Subcutaneous abdominal adipose tissue (tissue), 5 donors: ENCODE measurements at regions not wholly inside any gene's neighbourhood (a gene's known extent, or its start where the extent isn't known, plus 50 kb on each side); places are given as distances from the start of the nearest gene placed in this dataset.
"Not testable (repeated sequence)": the region's sequence is repeated elsewhere in the genome, so short reads cannot be mapped to it uniquely, and the experiment has no call there.

Source experiments
- H3K27ac ChIP-seq: one replicate; pipeline ENCODE4 v1.7.0; 2013; ENCODE audit warnings: low read depth, mild to moderate bottlenecking, inconsistent platforms, low read length, moderate library complexity
- H3K27me3 ChIP-seq, 5 donors: one replicate each; pipeline ENCODE4 v1.7.0; 2013; ENCODE audit warnings: low read length in 5 of 5, inconsistent platforms in 1 of 5; ENCODE audit not compliant: control insufficient read depth in 5 of 5, insufficient read depth in 4 of 5
- H3K36me3 ChIP-seq, 5 donors: one replicate each; pipeline ENCODE4 v1.7.0; 2013; ENCODE audit warnings: low read length in 5 of 5; ENCODE audit not compliant: control insufficient read depth in 5 of 5, insufficient read depth in 5 of 5
- H3K4me1 ChIP-seq, 5 donors: one replicate each; pipeline ENCODE4 v1.7.0; 2013; ENCODE audit warnings: low read length in 5 of 5, mild to moderate bottlenecking in 3 of 5, moderate library complexity in 1 of 5; ENCODE audit not compliant: control insufficient read depth in 5 of 5, insufficient read depth in 5 of 5
- H3K4me3 ChIP-seq, 5 donors: one replicate each; pipeline ENCODE4 v1.7.0; 2013; ENCODE audit warnings: low read length in 5 of 5, low read depth in 1 of 5
- H3K9ac ChIP-seq, 5 donors: one replicate each; pipeline ENCODE4 v1.7.0; 2013; ENCODE audit warnings: low read length in 5 of 5, mild to moderate bottlenecking in 4 of 5, moderate library complexity in 3 of 5
- H3K9me3 ChIP-seq, 5 donors: one replicate each; pipeline ENCODE4 v1.7.0; 2013; ENCODE audit warnings: low read length in 5 of 5; ENCODE audit not compliant: control insufficient read depth in 5 of 5
- donor health status: healthy.
- donor health status: healthy.
- donor health status: healthy.
- donor health status: healthy.
- donor health status: healthy.

DNA sequence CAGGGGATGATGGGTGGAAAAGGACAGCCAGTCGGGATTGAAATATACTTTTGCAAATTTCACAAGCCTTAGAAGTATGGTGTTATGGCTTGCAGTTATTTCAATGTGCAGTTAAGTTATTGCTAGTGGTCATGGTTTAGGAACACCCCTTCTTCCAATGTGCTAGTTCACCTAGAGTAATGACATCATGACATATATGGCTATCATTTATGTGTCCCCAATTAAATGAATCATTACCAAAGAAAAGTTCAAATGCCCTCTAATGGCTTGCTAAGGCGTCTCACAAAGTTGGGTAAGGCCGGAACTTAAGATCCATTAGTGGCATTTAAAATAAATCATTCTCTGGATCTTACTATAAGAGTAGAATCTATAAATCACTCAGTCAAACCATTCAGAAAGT lies 271.6 kb downstream of the SPRY2 start:
- H3K27ac ChIP-seq = no peak overlapping the region
- H3K9ac ChIP-seq = no peak overlapping the region
- no peak overlapping the region for H3K4me3 ChIP-seq
- no peaks in the 10 kb centered on the region for H3K27me3 ChIP-seq
- no peaks in the 10 kb centered on the region for H3K36me3 ChIP-seq
- H3K4me1 ChIP-seq = no peaks in the 10 kb centered on the region
- H3K9me3 ChIP-seq = no peaks in the 10 kb centered on the region

DNA sequence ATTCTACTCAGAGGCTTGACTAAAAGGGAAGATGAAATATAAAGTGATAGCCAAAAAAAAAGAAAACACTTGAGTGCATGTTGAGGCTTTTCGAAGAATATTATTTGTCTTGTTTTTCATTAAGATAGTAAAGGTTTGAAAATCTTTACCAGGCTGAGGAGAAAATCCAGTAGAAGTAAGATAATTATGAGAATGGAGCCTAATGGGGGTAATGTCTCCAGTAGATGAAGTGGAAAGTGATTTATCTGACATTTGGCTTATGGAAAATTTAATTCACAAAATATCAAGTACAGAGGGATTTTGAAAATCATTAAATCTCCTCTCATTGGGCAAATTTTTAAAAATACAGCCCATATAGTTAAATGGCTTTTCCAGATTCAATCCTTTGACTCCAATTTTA lies 274.9 kb downstream of the SPRY2 start:
- Histone ChIP-seq H3K9ac (no peak overlapping the region), H3K4me1 (no peaks in the 10 kb centered on the region), H3K27ac (no peak overlapping the region), H3K27me3 (no peaks in the 10 kb centered on the region), H3K9me3 (no peaks in the 10 kb centered on the region), H3K4me3 (no peak overlapping the region), H3K36me3 (no peaks in the 10 kb centered on the region)

DNA sequence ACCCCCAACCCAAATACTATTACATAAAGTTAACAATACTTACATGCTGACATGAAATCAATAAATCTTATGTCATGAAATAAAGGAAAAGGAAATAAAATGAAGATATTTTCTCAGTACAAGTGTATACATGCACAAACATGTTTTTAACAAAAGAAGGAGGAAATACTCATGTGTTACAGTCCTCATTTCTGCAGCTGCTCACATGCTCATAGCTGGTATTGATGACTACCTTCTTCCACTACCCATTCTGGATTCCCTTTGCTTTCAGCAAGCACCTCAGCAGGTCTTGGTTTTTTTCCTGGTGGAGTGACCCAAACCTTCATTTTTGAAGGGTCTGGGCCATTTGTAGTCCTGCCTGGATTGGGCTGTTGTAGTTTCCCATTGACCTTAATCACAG lies 278.5 kb downstream of the SPRY2 start:
- H3K36me3 ChIP-seq, H3K4me3 ChIP-seq, H3K4me1 ChIP-seq, H3K27ac ChIP-seq, H3K9me3 ChIP-seq, H3K9ac ChIP-seq, H3K27me3 ChIP-seq: not testable (repeated sequence)

DNA sequence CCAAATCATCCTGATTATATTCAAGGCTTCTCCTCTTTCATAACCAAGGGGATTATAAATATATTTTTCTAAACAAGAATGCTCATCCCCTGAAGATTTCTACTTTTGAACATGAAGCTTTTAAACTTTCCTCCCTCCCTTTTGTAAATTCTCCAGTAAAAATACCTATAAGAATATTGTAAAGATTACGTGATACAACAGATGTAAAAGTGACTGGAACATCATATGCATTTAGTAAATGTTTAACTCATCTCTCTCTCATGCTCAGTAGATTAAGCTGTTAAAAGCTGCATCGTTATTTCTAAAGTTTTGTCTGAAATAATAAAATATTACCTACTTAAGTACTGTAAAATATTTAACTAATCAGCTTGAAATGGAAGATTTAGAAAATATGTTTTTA lies 281.1 kb downstream of the SPRY2 start:
- no peak overlapping the region for H3K9ac ChIP-seq
- H3K27ac ChIP-seq = no peak overlapping the region
- H3K36me3 ChIP-seq = no peaks in the 10 kb centered on the region
- no peaks in the 10 kb centered on the region for H3K4me1 ChIP-seq
- no peaks in the 10 kb centered on the region for H3K27me3 ChIP-seq
- no peaks in the 10 kb centered on the region for H3K9me3 ChIP-seq
- no peak overlapping the region for H3K4me3 ChIP-seq

DNA sequence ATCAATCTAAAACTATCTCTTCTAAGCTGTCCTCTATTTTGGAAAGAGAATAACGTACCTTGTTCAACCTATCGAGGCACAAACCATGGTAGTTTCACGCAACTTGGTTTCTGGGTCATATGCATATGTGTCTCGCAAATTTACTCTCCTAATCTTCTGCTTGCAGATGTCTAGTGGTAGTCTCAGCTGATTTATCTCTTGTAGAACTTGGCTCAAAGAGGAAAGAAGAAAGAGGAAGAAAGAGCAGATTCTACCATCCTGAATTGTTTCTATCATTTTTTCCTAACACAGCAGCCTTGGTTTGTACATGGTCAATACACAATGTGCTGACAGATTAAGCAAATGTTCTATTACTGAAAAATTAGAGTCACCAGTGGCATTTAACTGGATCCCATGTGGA lies 282.3 kb downstream of the SPRY2 start:
- Histone ChIP-seq H3K4me3 (no peak overlapping the region), H3K4me1 (no peaks in the 10 kb centered on the region), H3K36me3 (no peaks in the 10 kb centered on the region), H3K27ac (no peak overlapping the region), H3K9ac (no peak overlapping the region), H3K27me3 (no peaks in the 10 kb centered on the region), H3K9me3 (no peaks in the 10 kb centered on the region)

DNA sequence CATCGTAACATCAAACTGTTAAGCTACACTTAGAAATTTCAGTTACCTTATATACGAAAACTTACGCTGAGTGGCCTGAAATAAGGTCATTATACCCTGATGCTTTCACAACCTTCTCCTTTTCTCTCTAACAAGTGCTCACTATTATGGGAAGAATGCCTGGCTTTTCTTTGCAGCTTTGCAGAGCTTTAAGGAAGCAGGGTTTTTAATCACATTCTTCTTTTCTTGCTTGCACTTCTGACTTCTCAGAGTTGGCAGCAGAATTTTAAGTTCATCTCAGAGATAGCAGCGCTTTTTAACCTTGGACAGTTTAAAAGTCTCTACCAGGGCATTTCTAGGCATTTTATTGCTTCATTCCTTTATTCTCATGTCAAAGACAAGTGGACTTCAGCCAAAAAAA lies 285.1 kb downstream of the SPRY2 start:
- H3K27me3 ChIP-seq = no peaks in the 10 kb centered on the region
- H3K9me3 ChIP-seq = no peaks in the 10 kb centered on the region
- no peaks in the 10 kb centered on the region for H3K4me1 ChIP-seq
- no peak overlapping the region for H3K27ac ChIP-seq
- H3K36me3 ChIP-seq = no peaks in the 10 kb centered on the region
- no peak overlapping the region for H3K4me3 ChIP-seq
- H3K9ac ChIP-seq = no peak overlapping the region

DNA sequence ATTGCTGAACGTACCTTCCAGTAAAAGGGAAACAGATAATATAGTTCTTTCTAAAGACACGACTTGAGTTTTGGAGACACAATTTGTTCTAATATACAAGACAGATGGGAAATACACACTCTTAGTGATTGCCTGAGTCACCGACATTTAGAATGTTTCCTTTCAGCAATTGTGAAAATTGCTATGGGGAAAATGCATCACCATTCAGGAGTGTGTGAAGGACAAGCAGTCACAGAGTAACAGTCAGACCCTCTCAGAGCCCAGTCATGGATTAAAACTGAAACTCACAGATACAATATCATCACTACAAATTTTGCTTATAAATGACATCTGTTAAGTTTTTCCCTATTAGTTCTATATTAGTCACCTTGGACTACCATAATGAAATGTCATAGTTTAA lies 286.1 kb downstream of the SPRY2 start:
- Histone ChIP-seq H3K9ac (no peak overlapping the region), H3K4me3 (no peak overlapping the region), H3K27me3 (no peaks in the 10 kb centered on the region), H3K36me3 (no peaks in the 10 kb centered on the region), H3K27ac (no peak overlapping the region), H3K9me3 (no peaks in the 10 kb centered on the region), H3K4me1 (peaks cover 0 to 5% (median 0%) of the 10 kb centered on the region in 5 donors)

DNA sequence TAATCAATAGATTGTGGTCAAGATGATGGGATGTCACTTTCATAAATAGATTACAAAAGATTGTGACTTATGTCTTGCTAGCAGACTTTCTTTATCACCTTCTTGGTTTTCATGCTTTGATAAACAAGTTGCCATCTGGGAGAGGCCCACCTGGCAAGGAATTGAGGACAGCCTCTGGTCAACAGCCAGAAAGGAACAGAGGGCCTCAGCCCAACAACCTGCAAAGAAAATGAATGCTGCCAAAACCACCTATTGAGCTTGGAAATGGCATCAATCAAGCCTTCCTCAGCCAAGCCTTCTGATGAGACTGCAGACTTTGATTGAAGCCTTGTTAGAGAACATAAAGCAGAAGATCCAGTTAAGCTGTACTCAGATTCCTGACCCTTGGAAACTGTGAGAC lies 288.6 kb downstream of the SPRY2 start:
- Histone ChIP-seq H3K27me3 (no peaks in the 10 kb centered on the region), H3K27ac (no peak overlapping the region), H3K4me3 (no peak overlapping the region), H3K36me3 (no peaks in the 10 kb centered on the region), H3K9ac (no peak overlapping the region), H3K4me1 (peaks cover 4 to 22% (median 13%) of the 10 kb centered on the region in 5 donors), H3K9me3 (no peaks in the 10 kb centered on the region)

DNA sequence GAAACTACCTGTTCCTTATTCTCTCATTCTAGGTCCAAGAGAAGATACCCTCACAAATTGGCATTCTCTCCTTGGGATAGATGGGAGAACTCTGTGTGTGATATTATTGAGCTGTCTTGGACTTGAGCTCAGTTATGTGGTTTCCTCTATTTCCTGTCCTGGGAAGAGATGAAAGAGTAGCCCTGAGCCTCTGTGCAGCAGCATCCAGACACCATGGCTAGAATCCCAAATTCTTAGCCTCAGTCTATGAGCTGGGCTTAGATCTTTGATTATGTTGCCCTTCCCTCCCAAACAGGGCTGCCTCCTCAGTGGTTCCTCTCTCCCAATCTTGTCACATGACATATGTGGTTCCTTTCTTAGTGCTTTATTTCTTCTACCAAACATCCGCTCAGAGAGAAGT lies 290.7 kb downstream of the SPRY2 start:
- Histone ChIP-seq H3K27me3 (no peaks in the 10 kb centered on the region), H3K4me1 (peaks cover 4 to 22% (median 13%) of the 10 kb centered on the region in 5 donors), H3K9me3 (no peaks in the 10 kb centered on the region), H3K36me3 (no peaks in the 10 kb centered on the region), H3K27ac (no peak overlapping the region), H3K9ac (no peak overlapping the region), H3K4me3 (no peak overlapping the region)

DNA sequence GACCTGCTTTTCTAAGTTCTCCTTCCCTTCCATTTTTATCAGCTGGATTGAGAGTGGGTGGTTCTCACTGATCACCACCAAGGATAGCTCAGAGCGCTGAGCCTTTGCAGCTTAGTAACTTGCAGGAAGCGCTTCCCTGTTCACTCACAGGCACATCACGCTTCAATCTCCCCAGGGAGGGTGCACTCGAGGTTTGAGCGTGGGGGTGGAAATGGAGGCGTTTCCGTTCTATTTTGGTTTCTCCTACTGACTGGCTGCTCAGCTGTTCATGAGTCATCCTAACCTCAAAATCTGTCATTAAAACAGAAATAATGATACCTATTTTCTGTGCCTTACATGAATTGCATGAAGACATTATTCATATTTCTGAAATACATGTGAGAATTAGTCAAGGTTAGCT lies 292.1 kb downstream of the SPRY2 start:
- no peak overlapping the region for H3K4me3 ChIP-seq
- H3K27me3 ChIP-seq = no peaks in the 10 kb centered on the region
- H3K9me3 ChIP-seq = no peaks in the 10 kb centered on the region
- H3K27ac ChIP-seq = no peak overlapping the region
- H3K36me3 ChIP-seq = no peaks in the 10 kb centered on the region
- peaks cover 4 to 22% (median 13%) of the 10 kb centered on the region in 5 donors for H3K4me1 ChIP-seq
- H3K9ac ChIP-seq = no peak overlapping the region

DNA sequence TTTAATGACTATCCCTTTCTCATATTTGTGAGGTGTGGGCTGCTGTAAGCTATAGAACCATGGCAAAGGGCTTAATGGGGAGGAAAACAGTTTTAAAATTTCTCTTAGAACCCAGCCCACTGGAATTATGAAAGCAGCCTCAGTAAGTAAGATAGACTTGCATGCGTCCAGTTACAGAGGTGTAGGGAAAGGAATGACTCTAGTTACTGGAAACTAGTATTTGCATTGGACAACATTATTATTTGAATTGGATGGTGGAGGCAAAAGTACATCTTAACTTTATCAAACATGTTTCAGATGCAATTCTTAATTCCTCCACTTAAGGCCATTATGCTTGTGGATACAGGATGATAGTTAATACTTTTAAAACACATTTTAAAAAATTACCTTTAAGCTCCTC lies 292.9 kb downstream of the SPRY2 start:
- H3K9me3 ChIP-seq = no peaks in the 10 kb centered on the region
- no peaks in the 10 kb centered on the region for H3K27me3 ChIP-seq
- H3K4me3 ChIP-seq = no peak overlapping the region
- no peaks in the 10 kb centered on the region for H3K36me3 ChIP-seq
- H3K9ac ChIP-seq = no peak overlapping the region
- no peak overlapping the region for H3K27ac ChIP-seq
- peaks cover 4 to 22% (median 13%) of the 10 kb centered on the region in 5 donors for H3K4me1 ChIP-seq
